Urothelium cell line (cell line): ENCODE measurements at regions not wholly inside any gene's neighbourhood (a gene's known extent, or its start where the extent isn't known, plus 50 kb on each side); places are given as distances from the start of the nearest gene placed in this dataset.
"Not testable (repeated sequence)": the region's sequence is repeated elsewhere in the genome, so short reads cannot be mapped to it uniquely, and the experiment has no call there.

ENCODE experiments used
- DNase-seq: peaks from one replicate; pipeline ENCODE4 v3.0.0; 2011; ENCODE audit warnings: low spot score, mixed read lengths
- FAIRE-seq: peaks from 2 replicates; lab custom pipeline; 2011; peaks lifted over from hg19 to GRCh38; lab: Jason Lieb, UNC

- FAIRE-seq = no peak
- no peak for DNase-seq
Measured at GRCh38 chr6:134622382-134623173, 304.7 kb upstream of the SGK1 start.

GRCh38 chr6:134621858-134622257 is 303.9 kb upstream of the SGK1 start:
- DNase-seq (no peak), FAIRE-seq (no peak)

GRCh38 chr6:134619789-134620188 is 301.9 kb upstream of the SGK1 start:
- DNase-seq (peak; percentile 44), FAIRE-seq (no peak)

DNA sequence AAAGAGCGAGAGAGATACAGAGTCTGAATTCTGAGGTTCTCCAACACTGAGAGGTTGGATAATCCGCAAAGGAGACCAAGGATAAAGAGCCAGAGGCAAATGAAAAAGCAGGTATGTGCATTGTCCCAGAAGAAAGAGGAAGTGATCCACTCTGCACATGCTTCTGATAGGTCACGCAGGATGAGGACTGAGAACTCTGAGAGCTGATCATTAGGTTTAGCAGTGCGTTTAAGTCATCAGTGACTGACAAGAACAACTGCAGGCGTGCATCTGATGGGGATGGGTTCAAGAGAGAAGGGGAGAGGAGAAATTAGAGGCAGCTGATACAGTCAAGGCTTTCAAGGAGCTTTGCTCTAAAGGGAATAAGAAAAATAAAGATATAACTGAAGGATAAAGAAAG is 301.2 kb upstream of the SGK1 start:
- FAIRE-seq (no peak), DNase-seq (no peak)

DNA sequence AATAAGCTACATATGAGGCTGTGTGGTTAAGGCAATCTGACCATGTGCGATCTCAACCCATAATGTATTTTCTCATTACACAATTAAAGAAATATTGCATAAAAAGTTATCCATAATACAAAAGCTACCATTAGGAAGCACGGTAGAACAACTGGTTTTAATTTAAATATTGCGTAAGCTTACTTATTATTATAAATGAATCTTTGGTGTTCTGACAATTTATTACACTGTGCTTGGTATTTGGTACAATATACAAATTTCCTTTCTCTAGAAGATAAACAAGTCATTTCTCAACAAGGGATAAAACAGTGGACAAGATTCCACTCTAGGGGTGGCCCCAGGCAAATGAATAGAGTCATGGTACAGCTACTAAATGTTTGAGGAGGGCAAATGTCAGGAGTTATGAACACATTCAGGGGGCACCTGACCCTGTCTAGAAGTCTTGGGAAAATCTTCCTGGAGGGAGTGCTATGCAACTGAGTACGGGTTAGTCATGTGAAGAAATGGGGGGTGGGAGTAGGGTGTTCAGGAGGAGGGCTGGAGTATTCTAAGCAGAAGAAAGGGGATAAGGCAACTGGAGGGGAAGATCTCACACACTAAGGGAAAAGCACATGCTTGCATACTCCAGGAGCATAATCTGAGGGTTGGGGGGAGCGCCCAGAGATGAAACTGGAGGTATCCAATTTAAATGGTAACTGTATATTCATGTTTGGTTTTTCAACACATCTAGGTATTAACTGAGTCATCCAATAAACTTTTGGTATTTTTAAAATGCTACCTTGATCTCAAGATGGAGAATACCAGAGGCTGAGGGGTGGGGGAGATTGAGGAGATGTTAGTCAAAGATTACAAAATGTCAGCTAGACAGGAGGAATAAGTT is 296.9 kb upstream of the SGK1 start:
- DNase-seq = no peak
- FAIRE-seq = no peak

DNA sequence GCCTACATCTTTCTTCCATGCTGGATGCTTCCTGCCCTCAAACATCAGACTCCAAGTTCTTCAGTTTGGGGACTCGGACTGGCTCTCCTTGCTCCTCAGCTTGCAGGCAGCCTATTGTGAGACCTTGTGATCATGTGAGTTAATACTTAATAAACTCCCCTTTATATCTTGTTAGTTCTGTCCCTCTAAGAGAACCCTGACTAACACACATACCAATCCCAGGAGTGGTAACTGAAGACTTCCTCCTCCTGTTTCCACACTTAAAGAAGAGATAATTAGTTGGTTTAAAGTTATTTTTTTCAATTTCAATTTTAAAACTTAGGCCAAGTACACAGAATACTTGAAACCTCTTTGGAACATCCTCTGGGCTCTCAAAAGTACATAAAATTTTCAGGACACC is 294.2 kb upstream of the SGK1 start:
- FAIRE-seq, DNase-seq: not testable (repeated sequence)

DNA sequence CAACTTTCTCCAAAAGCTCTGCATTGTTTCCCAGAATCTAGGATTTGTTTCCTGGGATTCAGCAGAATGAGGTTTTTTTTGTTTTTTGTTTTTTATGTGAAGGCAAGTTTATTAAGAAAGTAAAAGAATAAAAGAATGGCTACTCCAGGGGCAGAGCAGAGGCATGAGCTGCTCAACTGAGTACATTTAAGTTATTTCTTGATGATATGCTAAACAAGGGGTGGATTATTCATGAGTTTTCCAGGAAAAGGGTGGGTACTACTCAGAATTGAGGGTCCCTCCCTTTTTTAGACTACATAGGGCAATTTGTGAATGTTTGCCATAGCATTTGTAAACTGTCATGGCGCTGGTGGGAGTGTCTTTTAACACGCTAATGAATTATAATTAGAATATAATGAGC is 292.5 kb upstream of the SGK1 start:
- FAIRE-seq = no peak
- DNase-seq = no peak

- no peak for DNase-seq
- FAIRE-seq = no peak
Measured at GRCh38 chr6:134609716-134610261, 291.9 kb upstream of the SGK1 start.

DNA sequence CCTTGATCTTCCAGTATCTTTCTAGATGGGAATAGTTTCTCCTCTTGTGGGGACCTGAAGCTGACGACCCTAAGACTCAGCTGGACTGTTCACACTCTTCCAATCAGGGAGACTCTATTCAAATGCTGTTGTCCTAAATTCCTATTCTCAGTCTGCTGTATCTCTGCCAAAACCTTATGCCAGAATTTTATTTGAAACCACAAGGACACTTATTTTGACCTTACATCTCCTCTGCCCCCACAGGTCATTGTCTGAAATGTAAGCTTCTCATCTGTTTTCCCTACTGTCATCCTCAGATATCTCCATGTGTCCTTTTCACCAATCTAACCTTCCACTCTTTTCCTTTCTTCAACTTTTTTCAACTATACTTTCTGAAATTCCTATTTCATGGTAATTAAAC is 289.5 kb upstream of the SGK1 start:
- DNase-seq (no peak), FAIRE-seq (no peak)

DNA sequence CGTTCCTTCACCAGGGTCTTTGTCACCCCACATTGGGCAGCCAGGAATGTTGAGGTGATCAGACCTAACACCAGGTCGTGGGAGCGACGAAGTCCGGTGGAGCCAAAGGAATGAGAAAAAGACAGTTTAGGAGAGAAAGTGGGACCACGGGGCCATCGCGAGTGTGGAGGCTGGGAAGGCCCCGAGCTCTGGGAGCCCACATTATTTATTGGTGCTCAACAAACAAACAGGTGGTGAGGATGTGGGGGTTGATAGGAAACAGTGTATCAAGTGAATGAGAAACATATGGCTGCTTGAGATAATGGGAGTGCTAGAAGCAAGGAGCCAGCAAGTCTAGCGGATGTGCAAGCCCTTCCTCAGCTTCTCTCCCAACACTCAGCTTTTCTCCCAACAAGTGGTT is 287.1 kb upstream of the SGK1 start:
- FAIRE-seq (no peak), DNase-seq (no peak)

DNA sequence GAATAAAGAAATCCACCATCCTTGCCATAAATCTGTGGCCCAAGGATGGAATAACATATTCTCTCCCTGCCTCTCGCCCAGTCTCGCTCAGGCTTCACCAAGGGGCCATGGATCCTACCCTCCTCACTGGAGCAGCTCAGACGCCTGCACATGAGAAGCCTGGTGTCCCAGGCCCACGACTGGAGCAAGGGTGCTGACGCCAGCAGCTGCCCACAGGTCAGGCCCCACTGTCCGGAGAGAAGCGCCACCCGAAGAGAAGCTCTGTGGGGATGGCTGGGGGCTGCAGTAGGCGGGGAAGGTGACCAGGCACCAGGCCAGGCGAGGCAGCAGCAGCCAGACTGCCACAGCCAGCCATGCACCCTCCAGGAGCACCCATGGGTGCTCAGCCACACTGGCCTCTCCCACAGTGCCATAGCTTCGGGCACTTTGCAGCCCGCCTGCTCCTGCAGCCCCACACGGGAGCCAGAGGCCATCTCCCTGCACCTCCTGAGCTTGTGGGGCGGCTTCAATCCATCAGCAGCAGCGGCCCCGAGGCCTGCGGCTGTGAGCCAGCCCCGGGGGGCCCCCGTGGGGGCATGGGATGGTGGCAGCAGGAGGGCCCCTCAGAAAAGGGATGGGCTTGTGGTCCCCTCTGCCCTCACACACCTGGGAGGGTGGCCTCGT is 286.2 kb upstream of the SGK1 start:
- FAIRE-seq (no peak), DNase-seq (no peak)

- no peak for DNase-seq
- no peak for FAIRE-seq
Measured at GRCh38 chr6:134603561-134603960, 285.6 kb upstream of the SGK1 start.

GRCh38 chr6:134602123-134602522 is 284.2 kb upstream of the SGK1 start:
- no peak for DNase-seq
- FAIRE-seq = no peak

- no peak for DNase-seq
- FAIRE-seq = no peak
Measured at GRCh38 chr6:134600671-134601070, 282.8 kb upstream of the SGK1 start.

GRCh38 chr6:134599079-134599478 is 281.2 kb upstream of the SGK1 start:
- no peak for DNase-seq
- no peak for FAIRE-seq

- DNase-seq (no peak), FAIRE-seq (no peak)
Measured at GRCh38 chr6:134596191-134596590, 278.3 kb upstream of the SGK1 start.

GRCh38 chr6:134594881-134595280 is 277.0 kb upstream of the SGK1 start:
- FAIRE-seq = no peak
- no peak for DNase-seq

- DNase-seq = no peak
- no peak for FAIRE-seq
Measured at GRCh38 chr6:134593887-134594286, 276.0 kb upstream of the SGK1 start.

DNA sequence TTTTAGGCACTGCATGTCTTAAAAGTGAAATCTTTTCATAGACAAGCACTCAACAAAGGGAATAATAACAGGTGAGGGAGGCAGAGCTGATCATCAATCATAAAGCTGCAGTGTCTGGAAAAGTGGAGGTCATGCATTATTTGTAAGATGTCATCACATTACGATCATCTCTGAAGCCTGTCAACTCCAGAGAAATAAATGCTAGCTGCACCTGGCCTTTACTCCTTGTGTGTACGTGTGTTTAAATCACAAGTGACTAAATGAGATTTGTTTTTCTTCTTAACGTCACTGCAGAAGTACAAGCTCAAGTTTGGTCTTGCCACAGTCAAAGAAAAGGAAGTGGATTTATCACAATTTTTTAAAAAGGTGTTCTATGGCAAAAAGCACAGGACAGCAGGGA is 275.5 kb upstream of the SGK1 start:
- no peak for DNase-seq
- FAIRE-seq = no peak

DNA sequence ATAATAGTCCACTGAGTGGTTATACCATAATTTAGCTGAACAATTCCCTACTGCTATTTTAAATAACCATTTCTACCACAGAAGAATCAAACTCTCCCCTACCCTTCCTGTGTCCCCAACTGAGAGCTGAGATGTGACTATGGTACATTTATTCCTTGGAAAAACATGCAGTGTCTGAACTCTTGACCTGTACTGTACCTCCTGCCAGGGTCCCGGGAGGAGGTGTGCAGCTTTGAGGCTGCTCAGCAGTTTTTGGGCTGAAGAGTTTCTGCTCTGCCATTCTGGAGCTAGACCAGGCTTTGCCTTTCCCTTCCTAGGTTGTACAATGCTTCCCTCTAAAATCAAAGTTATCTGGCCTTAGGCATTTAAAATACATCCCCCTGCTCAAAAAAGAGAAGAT is 275.1 kb upstream of the SGK1 start:
- DNase-seq (no peak), FAIRE-seq (no peak)

GRCh38 chr6:134590449-134590848 is 272.5 kb upstream of the SGK1 start:
- FAIRE-seq = no peak
- no peak for DNase-seq
